HG02798 (cell line): ENCODE measurements at regions not wholly inside any gene's neighbourhood (a gene's known extent, or its start where the extent isn't known, plus 50 kb on each side); places are given as distances from the start of the nearest gene placed in this dataset.

ENCODE experiments used
- ATAC-seq: cut with Tn5 transposase; IDR thresholded peaks from one replicate; pipeline ENCODE4 v1.9.1; 2021; ENCODE audit warnings: mild to moderate bottlenecking; ENCODE audit not compliant: unreplicated experiment, poor library complexity

DNA sequence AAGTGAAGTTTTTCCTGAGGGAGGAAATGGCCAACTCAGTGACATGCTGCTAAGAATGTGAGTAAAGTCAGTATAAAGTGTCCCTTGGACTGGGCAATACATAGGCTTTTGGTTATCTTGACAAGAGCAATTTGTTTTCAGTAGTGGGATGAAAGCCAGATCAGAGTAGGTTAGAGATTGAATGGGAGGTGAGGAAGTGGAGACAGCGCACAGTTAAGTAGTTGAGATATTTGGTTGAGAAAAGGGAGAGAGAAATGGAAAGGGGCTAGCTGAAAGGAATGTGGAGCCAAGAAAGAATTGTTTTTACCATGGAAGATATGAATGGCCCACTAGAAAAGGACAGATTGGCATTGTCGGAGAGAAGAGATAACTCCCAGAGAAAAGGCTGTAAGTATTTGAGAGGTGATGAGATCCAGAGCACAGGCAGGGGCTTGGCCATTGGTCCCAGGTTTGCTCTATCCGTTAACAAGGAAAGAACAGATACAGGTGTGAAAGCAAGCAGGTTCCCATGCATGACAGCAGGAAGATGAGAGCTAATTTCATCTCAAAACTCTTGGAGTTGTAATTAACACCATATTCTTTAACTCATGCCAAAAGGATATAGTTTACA is 392.0 kb downstream of the NR2F1-AS1 start:
- no peak for ATAC-seq

DNA sequence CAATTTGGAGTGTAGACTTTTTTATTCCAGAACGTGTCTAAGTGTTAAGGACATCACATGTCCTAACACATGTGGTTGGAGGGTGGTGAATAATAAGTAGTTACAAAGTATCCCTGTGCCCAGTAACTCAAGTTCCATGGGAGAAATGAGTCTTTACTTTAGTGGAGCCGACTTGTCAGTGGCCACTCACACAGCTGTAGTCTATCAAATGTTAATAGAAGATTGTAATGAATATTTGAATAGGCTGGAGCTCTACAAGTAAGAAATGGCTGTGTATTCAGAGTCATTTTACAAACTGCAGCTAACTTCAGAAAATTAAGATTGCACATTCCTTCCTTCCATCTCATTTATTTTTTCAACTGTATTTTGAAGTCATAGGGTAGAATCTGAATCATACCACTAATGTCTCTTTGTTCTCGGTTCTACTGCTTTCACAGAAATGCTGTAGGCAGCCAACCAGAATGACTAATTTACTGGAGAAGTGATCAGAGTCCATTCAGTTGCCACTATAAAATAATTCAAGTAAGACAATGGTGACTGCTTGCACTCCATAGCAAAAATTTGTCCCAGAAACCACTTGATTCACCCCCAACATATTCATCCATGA is 394.8 kb downstream of the NR2F1-AS1 start:
- ATAC-seq = no peak

DNA sequence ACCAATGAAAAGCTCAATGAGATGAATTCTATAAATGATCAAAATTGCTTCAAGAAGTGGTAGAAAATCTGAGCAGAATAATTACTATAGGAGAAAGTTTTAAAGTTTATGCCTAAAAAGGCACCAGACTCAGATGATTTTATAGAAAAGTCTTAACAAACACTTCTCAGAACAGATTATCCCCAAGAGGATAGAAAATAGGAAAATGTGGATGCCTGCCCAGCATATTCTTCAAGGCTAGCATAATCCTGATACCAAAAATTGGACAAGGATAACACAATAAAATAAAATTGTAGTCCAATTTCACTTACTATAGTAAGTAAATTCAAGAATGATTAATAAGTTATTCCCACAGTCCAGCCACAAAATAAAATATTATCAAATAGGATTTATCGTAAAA is 397.0 kb downstream of the NR2F1-AS1 start:
- ATAC-seq = no peak

GRCh38 chr5:93179466-93179865 is 401.6 kb downstream of the NR2F1-AS1 start:
- no peak for ATAC-seq

DNA sequence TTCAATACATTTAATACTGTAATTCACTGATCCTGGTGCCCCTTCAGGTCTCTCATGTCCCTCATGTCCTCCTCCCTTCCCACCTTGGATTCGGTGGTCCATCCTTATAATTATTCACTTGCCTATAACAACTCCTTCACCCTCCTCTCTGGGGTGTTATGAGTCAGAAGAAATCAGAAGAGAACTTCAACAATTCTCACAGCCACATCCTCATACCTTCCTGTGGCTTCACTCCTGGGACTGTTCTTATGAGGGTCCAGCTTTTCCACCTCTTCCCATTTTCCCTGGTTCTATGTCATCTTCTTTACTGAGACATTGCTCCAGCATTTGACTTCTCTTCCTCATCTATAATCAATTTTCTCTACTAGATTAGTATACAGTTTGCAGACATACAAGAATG is 406.1 kb downstream of the NR2F1-AS1 start:
- ATAC-seq = no peak

DNA sequence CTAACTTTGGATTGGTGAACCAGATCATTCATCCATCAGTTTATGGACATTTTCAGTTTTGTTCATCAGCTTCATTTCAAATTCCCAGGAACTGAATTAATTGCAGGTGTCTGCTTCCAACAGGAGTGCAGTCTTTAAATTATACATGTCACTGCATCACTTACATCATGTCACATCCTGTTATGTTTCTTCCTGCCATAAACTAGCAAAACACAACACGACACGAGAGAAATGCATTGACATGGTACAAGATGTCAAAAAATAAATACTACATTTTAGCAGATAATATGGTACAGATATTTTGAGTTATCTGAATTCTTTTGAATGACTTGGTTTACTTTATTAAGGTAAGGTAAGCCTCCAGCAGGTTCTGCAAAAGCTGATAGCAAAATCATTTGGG is 415.5 kb downstream of the NR2F1-AS1 start:
- ATAC-seq = no peak

GRCh38 chr5:93164690-93165089 is 416.3 kb downstream of the NR2F1-AS1 start:
- ATAC-seq = no peak

DNA sequence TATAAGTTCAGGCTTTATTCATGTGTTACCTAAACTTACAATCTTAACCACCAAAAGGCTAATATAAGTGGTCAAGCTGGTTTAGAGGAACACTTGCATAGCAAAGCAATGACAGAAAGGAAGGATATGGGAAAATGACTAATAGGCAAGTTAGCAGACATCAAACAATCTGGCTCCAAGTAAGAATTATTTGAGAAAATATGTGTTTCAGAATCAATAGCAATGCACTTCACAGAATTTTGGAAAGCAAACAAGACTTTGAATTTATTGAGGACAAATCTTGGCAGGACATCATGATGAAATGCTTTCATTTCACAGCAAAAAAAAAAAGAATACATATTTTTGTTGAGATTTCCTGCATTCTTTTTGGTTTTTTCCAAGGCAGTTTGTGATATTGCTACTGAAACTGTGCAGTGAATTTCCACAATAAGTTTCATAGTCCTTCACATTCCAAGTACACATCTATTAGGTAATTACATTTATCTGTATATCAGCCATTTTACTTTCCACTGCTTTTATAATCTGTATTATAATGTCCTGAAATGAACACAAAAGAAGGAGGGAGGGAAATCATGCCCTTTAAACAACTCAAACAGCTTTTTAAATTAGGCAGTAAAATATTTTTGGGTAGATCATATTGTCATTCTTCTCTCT is 417.9 kb downstream of the NR2F1-AS1 start:
- ATAC-seq = no peak

GRCh38 chr5:93161661-93162654 is 419.1 kb downstream of the NR2F1-AS1 start:
- ATAC-seq = no peak

DNA sequence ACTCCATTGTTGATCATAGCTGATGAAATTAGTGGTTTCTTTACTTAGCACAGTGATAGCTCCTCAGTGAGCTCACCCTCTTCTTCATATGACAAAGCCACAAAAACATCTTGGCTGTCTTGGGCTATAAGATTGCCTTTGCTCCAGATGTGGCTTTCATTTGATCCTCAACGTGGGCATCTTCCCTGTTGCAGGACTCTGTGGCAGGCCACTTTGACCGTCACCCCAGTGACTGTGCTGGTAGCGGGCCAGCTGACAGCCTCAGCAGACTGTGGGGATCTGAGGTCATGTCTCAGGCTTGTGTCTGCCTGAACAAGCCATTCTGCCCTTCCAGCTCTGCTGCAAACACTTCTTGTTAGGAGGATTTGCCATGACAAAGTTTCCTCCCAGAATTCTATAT is 422.2 kb downstream of the NR2F1-AS1 start:
- ATAC-seq = no peak

DNA sequence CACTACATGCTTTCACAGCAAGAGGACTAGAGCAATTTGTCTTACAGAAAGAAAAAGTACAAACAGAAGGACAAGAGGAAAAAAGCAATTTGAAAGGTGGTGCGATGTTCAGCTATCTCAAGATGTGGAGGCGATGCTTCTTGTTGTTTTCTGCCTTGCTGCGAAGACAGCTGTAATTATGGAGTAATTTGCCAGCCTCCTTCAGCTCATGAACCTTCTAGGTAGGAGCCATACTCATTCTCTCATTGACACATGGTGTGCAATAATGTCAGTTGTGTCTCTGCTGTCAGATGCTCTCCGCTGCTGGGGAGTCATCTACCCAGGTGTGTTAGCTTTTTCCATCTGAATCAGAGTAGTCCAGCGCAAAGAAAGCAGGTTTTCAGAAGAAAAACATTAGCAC is 424.5 kb downstream of the NR2F1-AS1 start:
- ATAC-seq = no peak

DNA sequence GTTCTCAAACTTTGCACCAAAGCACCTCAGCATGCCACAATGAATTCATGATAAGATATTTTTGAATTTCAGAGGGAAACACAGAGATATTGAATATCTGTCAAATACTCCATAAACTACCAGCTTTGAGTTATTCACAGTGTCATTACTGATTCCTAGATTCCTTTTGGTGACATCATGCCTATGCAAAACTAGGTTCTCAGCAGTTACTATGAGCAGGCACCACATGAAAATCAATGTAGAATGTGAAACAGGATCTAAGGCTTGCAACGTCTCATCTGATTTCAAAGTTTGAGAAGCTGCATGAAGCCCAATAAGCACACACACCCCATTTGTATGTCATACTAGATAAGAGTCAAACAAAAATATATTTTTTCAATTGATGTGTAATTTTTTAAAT is 426.5 kb downstream of the NR2F1-AS1 start:
- no peak for ATAC-seq

GRCh38 chr5:93153461-93153860 is 427.6 kb downstream of the NR2F1-AS1 start:
- no peak for ATAC-seq

GRCh38 chr5:93151896-93152295 is 429.1 kb downstream of the NR2F1-AS1 start:
- ATAC-seq = no peak

DNA sequence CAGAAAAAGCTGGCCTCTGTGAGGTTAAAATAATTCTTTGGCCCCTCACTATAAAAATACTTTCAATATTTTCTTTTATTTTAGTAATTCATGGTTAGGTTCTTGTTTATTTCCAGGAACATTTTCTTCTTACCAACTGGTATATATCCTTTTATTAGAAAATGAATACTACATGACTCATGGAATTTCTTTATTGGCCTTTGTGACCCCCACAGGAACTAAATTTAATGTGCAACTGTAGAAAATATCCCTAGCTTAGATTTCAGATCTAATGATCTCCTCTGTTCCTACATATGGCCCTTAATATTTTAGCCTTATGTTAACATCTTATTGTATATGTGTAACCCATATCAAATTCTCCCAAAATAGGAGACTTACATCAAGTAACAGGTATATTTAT is 429.9 kb downstream of the NR2F1-AS1 start:
- ATAC-seq = no peak

- ATAC-seq = no peak
Observed at GRCh38 chr5:93150311-93151012, 430.6 kb downstream of the NR2F1-AS1 start.

- ATAC-seq = no peak
Observed at GRCh38 chr5:93145767-93146166, 435.3 kb downstream of the NR2F1-AS1 start.

DNA sequence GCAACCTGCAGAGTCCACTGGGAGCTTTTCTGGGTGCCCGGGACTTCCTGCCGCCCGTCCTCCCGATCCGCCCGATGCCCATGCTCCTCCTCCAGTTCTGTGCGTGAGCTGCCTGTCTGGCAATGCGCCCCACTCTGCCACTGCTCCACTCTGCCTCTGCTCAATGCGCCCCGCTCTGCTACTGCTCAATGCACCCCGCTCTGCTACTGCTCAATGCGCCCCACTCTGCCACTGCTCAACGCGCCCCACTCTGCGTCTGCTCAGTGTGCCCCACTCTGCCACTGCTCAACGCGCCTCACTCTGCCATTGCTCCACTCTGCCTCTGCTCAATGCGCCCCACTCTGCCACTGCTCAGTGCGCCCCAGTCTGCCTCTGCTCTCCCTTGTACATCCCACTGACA is 436.0 kb downstream of the NR2F1-AS1 start:
- no peak for ATAC-seq

DNA sequence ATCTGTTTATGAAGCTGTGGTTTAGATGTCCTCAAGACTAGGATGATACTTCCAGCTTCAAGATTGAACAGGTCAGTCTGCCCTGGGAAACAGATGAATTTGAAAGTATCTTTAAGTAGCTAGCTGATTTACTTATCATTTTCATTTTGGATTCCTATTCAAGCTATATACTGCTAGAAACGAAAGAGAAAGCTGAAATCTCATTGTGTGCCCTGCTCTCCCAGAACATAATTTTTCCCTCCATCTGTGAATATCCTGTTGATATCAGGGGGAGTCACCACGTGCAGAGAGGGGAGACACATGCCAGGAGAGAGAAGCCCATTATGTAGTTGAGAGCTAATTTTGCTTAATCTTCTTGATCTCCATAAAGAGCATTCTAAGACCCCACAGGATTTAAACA is 439.1 kb downstream of the NR2F1-AS1 start:
- no peak for ATAC-seq
